Nephron progenitor cell (in vitro differentiated cells): ENCODE measurements at regions not wholly inside any gene's neighbourhood (a gene's known extent, or its start where the extent isn't known, plus 50 kb on each side); places are given as distances from the start of the nearest gene placed in this dataset.

Source experiments
- DNase-seq: peaks from one replicate; pipeline ENCODE4 v3.0.0; 2021
- H3K27ac Mint-ChIP-seq: 2 replicates; pipeline ENCODE4 v1.8.0; 2021; ENCODE audit warnings: mild to moderate bottlenecking, moderate library complexity, mixed read lengths
- H3K27me3 Mint-ChIP-seq: 2 replicates; pipeline ENCODE4 v1.8.0; 2021; ENCODE audit warnings: mild to moderate bottlenecking, low read depth, mixed read lengths; ENCODE audit not compliant: poor library complexity
- H3K36me3 Mint-ChIP-seq: 2 replicates; pipeline ENCODE4 v1.8.0; 2021; ENCODE audit warnings: low read depth, mixed read lengths
- H3K4me1 Mint-ChIP-seq: 2 replicates; pipeline ENCODE4 v1.8.0; 2021; ENCODE audit warnings: mixed read lengths
- H3K4me3 Mint-ChIP-seq: 2 replicates; pipeline ENCODE4 v1.8.0; 2021; ENCODE audit warnings: mild to moderate bottlenecking, moderate library complexity, mixed read lengths
- H3K9me3 Mint-ChIP-seq: 2 replicates; pipeline ENCODE4 v1.8.0; 2021; ENCODE audit warnings: mild to moderate bottlenecking, moderate library complexity, mixed read lengths
- TF ChIP-seq, protein P1 (sequence below): fragments of 200-600 bp; sonication (generic); IDR thresholded peaks from 2 replicates; pipeline ENCODE4 v1.5.0; 2021; ENCODE audit warnings: antibody characterized with exemption

DNA sequence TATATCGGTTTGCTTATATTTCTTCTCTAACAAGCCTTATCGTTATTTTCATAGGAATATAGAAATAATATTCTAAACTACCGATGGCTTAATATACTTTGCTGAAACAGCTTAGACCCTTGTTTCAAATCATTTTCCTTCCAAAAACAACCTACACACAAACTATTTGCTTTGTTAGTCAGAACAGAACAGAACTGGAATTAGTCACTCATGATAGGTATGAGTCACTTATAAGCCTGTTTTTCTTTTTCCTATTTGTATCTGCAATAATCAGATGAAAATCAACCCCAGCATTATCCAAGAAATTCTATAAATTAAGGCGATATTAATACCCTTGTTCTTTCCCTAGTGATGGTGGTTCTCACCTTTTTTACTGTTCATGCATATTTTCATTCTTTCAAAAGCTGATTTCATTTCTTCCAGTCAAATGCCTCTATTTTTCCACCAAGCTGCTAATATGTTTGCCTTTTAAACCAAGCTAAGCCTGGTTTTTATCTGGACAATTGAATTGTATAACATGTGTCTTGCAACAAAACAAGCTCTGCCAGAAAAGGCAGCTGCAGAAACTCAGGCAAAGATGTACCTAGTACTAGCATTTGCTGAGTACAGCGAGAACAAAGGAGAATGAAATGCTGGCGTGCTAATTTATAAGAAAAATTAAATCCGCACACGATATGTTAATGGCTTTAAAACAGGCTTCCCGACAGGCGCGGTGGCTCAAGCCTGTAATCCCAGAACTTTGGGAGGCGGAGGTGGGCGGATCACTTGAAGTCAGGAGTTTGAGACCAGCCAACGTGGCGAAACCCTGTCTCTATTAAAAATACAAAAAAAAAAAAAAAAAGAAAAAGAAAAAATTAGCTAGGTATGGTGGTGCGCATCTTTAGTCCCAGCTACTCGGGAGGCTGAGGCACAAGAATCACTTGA lies 1418.2 kb downstream of the AACS start:
- Mint-ChIP-seq H3K4me3 (no peak overlapping the region), H3K4me1 (peaks cover 8% of the 10 kb centered on the region), H3K9me3 (peaks cover 3% of the 10 kb centered on the region), H3K27ac (no peak overlapping the region), H3K27me3 (no peaks in the 10 kb centered on the region), H3K36me3 (no peaks in the 10 kb centered on the region)
- DNase-seq = no peak
- TF ChIP-seq, protein P1, sequence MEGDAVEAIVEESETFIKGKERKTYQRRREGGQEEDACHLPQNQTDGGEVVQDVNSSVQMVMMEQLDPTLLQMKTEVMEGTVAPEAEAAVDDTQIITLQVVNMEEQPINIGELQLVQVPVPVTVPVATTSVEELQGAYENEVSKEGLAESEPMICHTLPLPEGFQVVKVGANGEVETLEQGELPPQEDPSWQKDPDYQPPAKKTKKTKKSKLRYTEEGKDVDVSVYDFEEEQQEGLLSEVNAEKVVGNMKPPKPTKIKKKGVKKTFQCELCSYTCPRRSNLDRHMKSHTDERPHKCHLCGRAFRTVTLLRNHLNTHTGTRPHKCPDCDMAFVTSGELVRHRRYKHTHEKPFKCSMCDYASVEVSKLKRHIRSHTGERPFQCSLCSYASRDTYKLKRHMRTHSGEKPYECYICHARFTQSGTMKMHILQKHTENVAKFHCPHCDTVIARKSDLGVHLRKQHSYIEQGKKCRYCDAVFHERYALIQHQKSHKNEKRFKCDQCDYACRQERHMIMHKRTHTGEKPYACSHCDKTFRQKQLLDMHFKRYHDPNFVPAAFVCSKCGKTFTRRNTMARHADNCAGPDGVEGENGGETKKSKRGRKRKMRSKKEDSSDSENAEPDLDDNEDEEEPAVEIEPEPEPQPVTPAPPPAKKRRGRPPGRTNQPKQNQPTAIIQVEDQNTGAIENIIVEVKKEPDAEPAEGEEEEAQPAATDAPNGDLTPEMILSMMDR = no peak

DNA sequence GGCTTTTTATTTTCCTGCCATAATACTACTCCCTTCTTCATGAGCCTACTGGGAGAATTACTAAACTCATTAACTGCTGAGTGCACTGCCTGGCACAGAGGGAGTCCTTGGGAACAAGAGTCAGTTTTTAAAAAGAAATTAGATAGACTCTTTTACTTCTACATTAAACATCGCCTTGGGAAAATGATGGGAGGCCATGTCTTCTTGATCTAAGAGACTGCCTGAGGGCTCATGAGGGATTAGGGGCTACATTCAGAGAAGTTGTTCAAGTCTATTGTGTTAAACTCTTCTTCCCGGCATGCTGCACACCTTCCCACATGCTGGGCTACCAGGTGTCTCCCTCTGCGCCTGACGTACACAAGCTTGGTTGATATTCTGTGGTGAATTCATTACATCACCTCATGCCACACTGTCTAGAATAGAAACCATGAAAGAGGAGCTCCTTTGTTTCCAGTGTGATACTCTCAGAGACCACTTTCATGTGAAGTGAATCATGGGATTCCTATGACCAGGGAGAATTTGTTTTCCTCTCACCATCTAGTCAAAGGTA lies 1422.3 kb downstream of the AACS start:
- no peaks in the 10 kb centered on the region for H3K27me3 Mint-ChIP-seq
- no peaks in the 10 kb centered on the region for H3K4me1 Mint-ChIP-seq
- peaks cover 19% of the 10 kb centered on the region for H3K9me3 Mint-ChIP-seq
- H3K4me3 Mint-ChIP-seq = no peak overlapping the region
- TF ChIP-seq, protein P1 = no peak
- DNase-seq = no peak
- H3K36me3 Mint-ChIP-seq = no peaks in the 10 kb centered on the region
- no peak overlapping the region for H3K27ac Mint-ChIP-seq

DNA sequence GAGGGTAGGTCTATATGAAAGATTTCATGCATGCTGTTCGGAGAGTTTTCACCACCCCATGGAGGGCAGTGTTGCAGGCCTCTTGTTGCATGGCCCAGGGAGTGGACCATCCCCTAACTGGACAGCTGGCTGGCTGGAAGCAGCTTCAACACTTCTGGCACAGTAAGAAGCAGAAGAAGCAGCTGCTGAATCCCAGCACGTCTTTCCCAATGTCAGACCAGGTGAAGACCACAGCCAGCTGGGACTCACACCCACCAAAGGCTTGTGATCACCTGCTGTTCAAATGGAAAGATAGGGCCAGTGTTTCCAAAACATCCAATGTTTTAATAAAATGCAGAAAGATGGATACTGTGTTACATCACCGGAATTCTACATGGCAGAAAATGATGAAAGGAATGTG lies 1423.6 kb downstream of the AACS start:
- H3K9me3 Mint-ChIP-seq = peaks cover 19% of the 10 kb centered on the region
- H3K36me3 Mint-ChIP-seq = no peaks in the 10 kb centered on the region
- no peaks in the 10 kb centered on the region for H3K27me3 Mint-ChIP-seq
- H3K27ac Mint-ChIP-seq = no peak overlapping the region
- H3K4me3 Mint-ChIP-seq = no peak overlapping the region
- TF ChIP-seq, protein P1 = no peak
- H3K4me1 Mint-ChIP-seq = peaks cover 8% of the 10 kb centered on the region
- no peak for DNase-seq

- Mint-ChIP-seq H3K27me3 (peaks cover 6% of the 10 kb centered on the region), H3K4me3 (no peak overlapping the region), H3K36me3 (no peaks in the 10 kb centered on the region), H3K27ac (no peak overlapping the region), H3K9me3 (peaks cover 19% of the 10 kb centered on the region), H3K4me1 (peaks cover 11% of the 10 kb centered on the region)
- TF ChIP-seq, protein P1 = no peak
- DNase-seq = no peak
Observed at GRCh38 chr12:126492181-126492580, 1426.9 kb downstream of the AACS start.

DNA sequence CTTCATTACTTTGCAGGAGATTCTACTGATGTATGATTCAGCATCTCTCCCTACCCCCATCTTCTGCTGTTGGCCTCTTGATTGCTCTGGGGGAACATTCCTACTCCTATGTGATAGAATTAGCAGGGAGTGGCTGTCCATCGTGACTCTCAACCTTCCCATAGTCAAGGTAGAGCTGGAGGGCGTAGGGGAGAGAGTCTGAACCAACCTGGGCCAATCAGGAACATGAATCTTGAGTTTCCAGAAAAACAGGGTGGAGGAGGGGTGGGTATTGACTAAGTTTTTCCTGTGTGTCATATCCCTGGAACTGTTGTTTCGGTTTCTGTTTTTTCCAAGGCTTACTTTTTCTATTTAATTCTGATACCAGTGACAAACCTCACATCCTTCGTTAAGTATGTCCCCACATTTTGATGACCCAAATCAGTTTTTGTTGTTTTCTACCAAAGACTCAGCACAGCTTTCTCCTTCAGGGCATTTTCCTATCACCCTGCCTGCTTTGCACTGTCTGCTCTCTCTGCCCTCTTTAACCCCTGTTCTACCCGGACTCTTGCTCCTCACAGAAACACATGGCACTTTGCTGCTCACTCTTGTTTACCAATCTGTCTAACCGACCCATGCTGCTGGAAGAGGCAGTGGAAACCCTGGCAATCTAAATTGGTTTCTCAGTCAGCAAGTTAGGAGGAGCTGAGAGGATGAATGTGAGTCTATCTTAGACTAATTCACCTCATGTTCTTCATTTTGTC lies 1428.3 kb downstream of the AACS start:
- H3K36me3 Mint-ChIP-seq = no peaks in the 10 kb centered on the region
- DNase-seq = no peak
- no peak overlapping the region for H3K4me3 Mint-ChIP-seq
- TF ChIP-seq, protein P1 = no peak
- H3K4me1 Mint-ChIP-seq = peaks cover 11% of the 10 kb centered on the region
- H3K9me3 Mint-ChIP-seq = peaks cover 19% of the 10 kb centered on the region
- peaks cover 6% of the 10 kb centered on the region for H3K27me3 Mint-ChIP-seq
- H3K27ac Mint-ChIP-seq = no peak overlapping the region
